HG02588 (cell line): ENCODE measurements at regions not wholly inside any gene's neighbourhood (a gene's known extent, or its start where the extent isn't known, plus 50 kb on each side); places are given as distances from the start of the nearest gene placed in this dataset.
"Not testable (repeated sequence)": the region's sequence is repeated elsewhere in the genome, so short reads cannot be mapped to it uniquely, and the experiment has no call there.

Experiments used
- ATAC-seq: cut with Tn5 transposase; IDR thresholded peaks from one replicate; pipeline ENCODE4 v1.9.1; 2021; ENCODE audit warnings: mild to moderate bottlenecking, moderate library complexity; ENCODE audit not compliant: unreplicated experiment

DNA sequence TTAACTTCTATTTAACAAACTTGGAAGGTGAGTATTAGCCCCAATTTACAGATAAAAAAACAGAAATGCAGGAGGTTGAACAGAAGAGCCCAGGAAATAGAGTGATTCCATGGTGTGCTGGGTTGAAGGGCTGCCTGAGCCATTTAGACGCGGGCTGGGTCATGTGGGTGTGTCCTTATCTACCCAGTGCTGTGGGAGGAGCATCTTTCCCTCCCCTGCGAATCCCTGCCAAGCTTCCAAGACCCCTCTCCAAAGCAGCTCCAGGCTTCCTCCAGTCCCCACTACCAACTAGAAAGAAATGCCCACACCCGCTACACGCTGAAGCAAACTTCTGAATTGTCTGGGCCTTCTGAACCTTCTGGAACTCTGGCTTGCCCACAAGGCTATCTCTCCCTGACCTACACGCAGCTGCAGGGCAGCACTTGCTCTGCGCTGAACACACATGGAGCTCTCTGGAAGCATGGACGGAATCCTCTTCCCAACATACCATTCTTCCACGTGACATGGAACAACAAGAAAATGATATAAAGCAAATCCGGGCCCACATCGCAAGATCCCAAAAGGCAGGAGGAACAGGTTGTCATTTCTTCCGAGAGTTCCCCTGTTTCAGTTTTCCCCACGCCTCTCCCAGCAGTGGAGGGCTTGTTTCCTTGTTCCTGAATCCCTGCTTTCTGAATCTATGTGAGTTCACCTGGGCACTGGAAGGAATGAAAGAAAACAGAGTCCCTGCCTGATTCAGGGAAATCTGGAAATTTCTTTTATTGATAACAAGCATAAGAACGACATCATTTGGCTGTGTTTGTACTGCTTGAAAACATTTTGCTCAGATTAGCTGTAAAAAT is 562.7 kb upstream of the ID2 start:
- ATAC-seq = no peak

DNA sequence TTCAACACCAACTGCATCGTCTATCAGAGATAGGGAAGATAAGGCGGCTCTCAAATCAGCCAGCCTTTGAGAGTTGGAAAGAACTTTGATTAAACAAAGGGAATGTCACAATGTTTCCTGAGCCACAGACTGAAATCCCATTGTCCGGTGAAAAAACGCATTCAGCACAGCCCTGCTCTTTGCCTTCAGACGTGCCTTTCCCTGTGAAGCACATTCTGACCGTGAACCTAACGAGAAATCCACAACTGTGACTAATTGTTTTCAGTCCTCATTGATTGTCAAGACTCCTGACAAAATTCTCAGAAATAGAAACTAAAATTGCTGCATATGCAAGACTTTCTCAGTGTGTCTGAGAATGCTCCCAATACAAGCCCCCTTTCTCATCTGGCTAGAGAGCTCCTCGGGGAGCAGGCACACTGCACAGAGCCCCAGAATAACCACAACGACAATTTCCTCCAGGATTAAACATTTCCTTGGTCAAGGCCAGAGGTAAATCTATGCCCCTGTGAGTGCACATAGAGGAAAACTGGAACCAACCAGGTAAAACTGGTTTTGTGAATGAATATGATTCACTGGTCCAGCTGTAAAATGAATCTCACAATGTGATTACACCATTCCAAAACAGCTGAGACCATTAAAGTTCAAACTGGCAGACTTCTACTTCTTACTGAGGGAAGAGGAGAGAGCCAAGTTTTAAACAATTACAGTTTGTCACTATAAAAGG is 561.9 kb upstream of the ID2 start:
- no peak for ATAC-seq

DNA sequence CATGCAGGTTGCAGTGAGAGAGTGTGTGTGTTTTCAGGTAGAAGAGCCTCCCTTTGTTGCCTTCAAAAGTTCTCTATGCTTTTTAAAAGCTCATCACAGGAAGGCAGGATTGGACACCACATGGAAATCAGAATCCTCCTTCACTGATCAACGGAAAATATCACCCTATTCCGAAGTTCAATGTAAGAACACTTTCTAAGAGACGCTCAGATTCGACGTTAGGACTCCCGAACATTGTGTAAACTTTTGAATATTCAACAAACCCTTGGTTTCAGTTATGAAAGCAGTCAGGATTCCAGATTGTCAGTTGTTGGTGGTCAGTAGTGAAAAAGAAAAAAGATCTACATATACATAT is 561.4 kb upstream of the ID2 start:
- no peak for ATAC-seq

DNA sequence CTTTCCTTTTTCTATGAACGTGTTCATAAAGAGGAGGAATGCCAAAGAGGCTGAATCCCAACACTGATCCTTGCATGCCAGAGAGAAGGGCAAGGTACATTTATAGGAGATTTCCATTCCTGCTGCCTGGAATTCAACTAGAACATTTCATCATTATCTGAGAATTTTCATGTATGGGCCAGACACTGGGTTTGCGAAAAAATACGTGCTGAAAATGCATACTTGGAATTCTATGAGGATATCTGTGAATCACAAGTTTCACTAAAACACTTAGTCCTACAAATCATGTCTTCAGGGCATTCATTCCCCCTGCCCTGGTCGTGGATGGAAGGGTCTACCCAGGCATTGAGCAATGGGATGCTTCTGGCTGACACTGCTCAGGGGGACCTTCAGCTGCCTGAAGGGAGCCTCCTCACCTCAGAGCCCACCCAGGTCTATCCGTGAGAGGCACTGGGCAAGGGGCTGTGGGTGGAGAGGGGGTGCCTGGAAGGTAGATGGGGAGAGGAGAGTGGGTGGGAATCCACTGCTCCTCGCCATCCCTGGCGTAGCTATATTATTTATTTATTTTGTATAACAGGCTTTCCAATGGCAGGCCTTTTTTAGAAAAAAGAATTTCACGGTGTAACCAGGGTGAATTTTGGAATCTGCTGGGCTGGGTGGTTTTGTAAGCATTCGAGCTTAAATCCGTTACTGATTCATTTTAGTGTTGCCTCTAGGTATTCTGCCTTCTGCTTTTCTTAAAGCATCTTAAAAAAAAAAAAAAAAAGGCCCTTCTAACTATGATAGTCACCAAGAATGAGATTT is 560.6 kb upstream of the ID2 start:
- no peak for ATAC-seq

DNA sequence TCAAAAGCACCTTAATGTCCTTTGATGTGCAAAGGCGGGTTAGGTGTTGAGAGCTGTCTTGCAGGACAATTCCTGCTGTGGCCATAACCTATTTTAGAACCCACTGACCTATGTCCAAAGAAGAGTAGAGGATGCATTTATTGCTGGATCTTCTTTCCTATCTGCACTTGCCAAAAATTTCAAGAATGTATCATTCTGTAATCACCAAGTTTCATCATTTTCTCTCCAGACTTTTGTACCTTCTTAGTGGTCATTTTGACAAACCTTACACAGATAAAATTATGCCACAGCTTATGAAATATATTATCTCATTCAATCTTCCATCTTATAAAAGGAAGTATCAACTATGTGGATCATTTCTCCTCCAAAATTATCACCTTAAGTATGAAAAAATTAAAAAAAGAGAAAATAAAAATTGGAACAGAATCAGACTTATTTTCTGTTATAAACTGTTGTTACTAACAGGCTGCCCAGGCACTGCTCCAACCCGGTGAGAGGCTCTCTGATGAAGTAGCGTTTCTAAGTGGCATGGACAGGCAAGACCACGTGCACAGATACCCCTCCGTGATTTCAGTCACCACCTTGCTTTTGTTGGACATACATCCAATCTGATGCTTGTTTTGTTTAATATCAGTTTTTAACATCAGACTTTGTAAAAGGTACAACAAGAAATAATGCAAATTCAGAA is 559.9 kb upstream of the ID2 start:
- ATAC-seq = no peak

GRCh38 chr2:8122520-8122919 is 559.3 kb upstream of the ID2 start:
- ATAC-seq = no peak

DNA sequence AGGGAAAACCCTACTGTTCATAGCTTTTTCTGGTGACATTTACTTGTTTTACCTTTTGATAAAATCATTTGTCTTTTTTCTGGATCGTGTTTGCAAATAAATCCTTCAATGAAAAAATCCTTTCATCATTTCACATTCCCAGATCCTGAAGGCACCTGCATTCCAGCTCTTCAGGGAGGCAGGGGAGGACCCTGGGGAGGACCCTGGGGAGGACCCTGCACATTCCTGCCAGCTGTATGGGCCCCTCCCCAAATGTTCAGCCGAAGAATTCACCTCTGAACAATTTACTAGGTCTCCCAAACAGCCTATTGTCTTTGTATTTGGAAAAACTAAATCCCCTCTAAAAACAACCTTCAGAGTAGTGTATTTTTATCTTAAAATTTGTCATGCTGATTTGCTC is 558.4 kb upstream of the ID2 start:
- ATAC-seq = no peak

DNA sequence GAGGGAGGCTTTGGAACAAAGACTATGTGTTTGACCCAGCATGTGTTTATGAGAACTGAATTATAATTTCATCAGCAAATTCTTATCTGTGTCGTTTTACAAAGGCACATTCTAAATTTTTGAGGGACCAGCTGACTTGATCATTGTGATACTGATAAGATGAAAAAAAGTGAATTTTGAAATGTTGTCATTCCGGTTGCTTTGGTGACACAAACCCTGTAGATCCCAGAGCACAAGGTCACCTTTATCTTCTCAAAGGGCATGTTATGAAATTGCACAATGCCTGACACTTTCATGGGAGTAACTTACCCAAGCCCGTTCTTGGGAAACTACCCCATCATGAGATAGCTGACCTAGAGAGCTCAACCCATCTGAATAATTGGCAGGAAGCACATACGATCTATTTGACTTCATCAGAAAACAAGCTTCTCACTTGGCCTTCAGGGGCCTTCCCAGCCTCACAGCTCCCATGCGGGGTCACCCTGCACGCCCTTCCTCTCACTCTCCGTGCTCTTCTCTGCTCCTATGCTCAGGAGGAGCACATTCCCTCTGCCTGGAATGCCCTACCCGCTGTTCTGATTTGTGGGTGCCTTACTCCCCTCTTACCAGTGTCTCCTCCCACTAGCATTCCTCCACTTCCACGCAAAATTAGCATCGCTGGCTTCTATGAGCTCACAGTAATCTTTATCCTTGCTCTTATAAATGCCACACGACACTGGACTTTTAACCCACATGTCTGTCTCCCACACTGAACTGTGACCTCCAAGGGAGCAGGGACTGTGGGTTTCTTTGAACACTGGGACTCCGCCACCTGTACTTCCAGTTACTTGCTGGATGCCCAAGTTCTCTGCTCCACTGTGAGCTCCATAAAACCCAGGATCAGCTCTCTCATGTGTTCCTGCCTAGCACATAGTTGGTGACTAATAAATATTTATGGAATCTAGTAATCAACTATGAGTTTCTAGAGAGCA is 555.8 kb upstream of the ID2 start:
- ATAC-seq = no peak

DNA sequence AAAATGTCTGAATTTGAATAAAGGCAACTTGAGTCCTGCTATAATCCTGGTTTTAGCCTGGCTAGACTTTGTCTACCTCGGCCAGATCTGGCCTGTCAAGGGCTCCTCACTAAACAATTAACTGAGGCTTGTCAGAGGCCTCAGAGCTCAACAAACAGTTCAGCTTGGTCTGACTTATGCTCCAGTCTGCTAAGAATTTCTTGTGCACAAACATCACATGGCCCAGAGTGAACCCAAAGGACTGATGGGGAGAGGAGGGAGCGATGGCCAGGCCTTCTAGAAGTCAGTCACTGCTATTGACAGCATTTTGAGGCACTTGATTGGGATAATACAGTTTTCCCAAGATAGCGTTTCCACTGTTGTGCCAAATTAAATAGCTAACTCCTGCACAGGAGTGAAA is 555.1 kb upstream of the ID2 start:
- ATAC-seq = no peak

GRCh38 chr2:8131423-8131822 is 550.4 kb upstream of the ID2 start:
- ATAC-seq = not testable (repeated sequence)

DNA sequence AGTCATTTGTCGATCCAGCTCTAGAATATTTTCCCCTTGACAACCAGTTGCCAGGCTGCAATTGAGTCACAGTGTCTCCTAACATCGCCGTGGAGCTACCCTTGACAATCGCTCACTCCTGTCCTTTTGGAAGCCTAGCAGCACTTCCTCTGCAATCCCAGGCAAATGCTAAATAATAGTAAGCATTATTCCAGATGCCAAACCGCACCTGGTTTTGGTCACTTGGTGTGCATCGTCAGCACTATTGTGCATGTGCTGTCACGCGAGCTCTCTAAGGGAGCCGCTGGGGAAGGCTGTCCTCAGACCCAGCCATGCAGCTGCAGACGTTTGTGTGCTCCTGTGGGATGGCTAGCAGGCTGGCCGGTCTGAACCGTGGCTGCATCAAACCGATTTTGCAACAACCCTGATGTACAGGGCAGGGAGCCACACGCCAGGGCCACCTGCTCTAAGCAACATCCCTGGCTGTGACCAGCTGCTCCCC is 549.5 kb upstream of the ID2 start:
- no peak for ATAC-seq

DNA sequence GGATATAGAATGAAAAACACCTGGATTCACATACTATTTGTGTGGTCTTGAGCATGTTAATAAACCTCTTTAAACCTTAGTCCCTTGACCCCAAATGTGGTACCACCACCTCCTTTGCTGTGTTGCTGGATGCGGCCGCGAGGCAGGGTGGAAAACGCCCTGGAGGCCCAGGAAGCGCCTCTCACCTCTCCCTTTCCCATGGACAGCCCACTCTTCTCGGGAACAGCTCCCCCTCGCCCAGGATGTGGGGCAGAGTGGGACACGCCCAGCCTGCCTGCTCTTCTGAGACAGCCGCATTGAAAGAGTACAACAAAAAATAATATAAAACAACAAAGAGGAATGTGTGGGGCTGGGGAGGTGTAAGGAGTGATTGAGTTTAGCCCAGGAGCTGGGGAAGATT is 549.0 kb upstream of the ID2 start:
- no peak for ATAC-seq

- no peak for ATAC-seq
These were observed 548.5 kb upstream of the ID2 start for GRCh38 chr2:8133363-8133762.

GRCh38 chr2:8133913-8134472 is 547.9 kb upstream of the ID2 start:
- no peak for ATAC-seq

GRCh38 chr2:8134473-8134932 is 547.4 kb upstream of the ID2 start:
- ATAC-seq = no peak

GRCh38 chr2:8134985-8135682 is 546.7 kb upstream of the ID2 start:
- no peak for ATAC-seq

DNA sequence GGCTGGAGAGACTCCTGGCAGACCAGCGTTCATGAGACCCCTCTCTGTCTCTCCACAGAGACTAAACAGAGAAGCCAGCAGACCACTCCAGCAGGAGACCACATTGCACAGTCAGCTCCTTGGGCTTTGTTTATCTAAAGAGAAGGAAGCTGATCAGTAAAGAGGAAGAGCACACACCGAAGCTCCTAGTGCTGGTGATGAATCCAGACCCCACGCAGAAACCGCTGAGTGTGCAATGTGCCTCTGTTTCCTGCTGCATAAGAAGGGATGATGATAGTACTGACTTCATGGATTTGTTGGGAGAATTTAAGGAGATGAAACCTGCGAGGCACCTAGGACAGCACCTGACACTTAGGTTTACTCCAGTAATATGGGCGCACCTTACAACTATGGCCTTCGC is 544.1 kb upstream of the ID2 start:
- ATAC-seq = no peak

GRCh38 chr2:8138525-8138922 is 543.3 kb upstream of the ID2 start:
- no peak for ATAC-seq
